Pons (tissue), 1 donor: ENCODE measurements at regions not wholly inside any gene's neighbourhood (a gene's known extent, or its start where the extent isn't known, plus 50 kb on each side); places are given as distances from the start of the nearest gene placed in this dataset.
A peak's percentile ranks its signal among the peaks of the same experiment; 100 is the strongest.

Source experiments
- DNase-seq: peaks from one replicate; pipeline ENCODE4 v3.0.0-alpha.2; 2016; ENCODE audit warnings: low spot score

GRCh38 chr6:140594806-140595128 is 1220.3 kb upstream of the CITED2 start:
- DNase-seq: no peak

GRCh38 chr6:140592877-140593276 is 1218.4 kb upstream of the CITED2 start:
- DNase-seq: no peak

DNA sequence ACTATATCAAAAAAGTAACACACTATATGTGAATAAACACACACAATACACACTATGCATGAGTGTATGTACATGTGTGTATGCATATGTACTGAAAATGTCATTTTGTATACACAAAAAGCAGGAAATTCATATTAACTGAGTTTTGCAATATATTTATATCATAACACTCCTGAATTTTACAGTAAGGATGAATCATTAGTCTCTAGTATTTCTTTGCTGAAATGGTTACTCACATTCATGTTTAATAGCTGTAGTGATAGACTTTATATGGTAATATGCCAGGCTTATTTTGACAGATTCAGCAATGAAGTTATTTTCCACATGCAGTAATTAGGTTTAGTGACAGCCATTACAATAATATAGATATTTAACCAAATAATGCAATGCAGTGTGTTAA is 1216.2 kb upstream of the CITED2 start:
- DNase-seq: no peak

GRCh38 chr6:140586426-140587061 is 1212.1 kb upstream of the CITED2 start:
- no peak for DNase-seq

- no peak for DNase-seq
Measured at GRCh38 chr6:140581601-140582000, 1207.2 kb upstream of the CITED2 start.

DNA sequence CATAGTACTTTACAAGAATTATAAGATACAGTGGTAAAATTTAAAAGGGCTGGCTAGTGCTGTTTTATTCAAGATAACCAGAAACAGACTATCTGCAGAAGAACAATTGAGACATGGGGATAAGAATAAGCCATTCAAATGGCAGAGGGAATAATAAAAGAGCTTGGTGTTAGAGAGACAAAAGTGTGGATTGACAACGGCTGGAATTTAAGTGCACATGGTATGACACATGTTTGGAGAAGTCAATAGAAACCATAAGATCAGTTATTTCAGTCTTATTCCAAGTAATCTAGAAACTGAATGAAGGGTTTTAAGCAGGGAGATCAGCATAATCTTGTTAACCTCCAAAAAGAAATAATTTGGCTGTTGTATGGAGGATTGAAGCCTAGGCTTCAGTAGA is 1205.5 kb upstream of the CITED2 start:
- DNase-seq: no peak

DNA sequence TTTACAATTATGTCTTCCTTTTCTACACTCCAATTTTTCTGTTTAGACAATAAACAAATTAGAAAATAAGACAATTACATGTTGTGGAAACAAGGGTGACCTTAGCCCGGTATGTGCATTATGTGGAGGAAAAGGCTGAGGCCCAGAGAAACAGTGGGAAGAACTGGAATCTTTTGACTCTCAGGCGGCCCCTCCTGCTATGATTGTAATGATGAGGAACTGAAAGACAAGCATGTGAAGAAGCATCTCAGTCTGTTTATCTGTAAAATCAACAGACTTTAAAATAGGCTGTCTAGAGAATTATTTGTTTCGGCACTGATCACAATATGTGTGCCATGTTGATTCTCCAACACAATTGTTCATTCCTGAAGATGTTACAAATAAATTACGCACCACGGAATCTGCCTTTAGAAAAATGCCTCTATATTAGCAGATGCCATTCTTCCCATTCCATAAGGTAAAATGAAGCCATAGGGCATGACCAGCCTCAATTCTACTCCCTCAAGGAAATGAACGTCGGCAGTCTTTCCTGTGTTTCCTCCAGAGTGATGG is 1201.6 kb upstream of the CITED2 start:
- no peak for DNase-seq

DNA sequence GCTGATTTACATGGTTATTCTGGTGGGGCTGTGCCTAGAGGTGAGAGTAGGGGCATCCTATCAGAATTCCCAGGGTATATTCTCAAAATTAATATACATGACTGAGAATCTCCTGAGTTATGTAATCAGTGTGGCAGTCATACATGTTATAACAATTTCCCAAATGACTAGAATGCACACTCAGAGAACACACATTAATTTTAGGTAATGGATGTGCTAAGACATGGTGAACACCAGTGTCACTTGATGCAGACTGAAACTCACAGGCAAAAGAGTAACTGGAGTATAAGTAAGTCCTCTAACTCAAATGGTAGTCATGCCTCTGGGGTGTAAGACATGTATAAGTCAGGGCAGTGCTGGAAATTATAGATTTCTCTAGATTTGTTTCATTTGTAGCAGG is 1198.4 kb upstream of the CITED2 start:
- no peak for DNase-seq

DNA sequence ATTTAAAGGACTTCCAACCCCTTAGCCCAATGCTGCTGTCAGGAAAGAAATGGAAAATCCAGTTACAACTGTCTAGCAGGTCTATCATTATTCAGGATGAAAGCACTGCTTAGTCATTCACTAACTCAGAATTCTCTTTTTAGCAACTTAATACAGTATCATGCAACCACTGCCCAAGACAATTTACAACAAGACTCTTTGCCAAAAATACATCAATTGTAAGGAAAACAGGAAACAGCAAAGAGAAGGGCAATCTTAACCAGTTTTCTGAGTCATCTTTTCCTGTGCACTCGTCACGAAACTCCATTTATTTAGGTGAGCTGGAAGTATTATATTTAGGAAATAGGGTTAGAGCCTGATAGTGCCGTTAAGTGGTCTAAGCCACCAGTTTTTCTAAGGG is 1197.7 kb upstream of the CITED2 start:
- no peak for DNase-seq

DNA sequence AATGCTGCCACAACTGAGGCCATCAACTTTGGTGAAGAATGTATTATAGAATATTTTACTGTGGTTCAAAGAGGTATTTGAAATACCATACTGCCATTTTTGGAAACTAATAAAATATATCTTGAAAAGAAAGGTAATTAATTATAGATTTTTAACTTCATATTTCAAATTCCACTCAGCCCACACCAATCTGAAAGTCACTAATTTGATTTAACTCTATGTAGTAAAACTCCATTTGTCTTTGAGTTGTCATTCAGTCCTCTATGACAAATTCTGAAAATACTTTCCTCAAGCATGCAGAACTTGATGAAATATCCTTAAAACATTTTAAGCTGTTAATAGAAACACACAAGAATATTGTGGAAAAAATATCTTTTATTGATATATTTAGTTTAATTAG is 1196.7 kb upstream of the CITED2 start:
- DNase-seq: no peak

- DNase-seq: no peak
Measured at GRCh38 chr6:140567466-140567865, 1193.0 kb upstream of the CITED2 start.

DNA sequence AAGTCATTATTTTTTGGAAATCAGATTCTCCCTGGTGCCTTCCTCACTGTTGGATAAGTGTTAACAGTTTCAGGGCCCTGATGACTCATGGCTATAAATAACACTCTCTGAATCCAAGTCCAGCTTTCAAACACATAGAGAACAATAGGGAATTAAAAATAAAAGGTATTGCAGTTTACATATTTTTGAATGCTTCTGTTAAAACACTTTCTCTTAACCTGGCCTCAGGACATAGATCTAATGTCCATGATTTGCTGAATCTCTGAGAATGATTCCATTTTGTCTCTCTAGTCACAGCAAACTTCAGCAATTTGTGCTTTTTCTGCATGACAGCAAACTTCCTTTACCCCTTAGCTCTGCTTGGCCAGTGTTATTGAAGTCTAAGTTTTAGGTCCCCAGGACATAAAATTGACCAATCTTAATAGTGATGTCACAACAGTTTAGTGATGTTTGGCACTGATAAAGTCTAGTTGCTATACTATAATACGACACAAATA is 1192.4 kb upstream of the CITED2 start:
- DNase-seq: no peak

DNA sequence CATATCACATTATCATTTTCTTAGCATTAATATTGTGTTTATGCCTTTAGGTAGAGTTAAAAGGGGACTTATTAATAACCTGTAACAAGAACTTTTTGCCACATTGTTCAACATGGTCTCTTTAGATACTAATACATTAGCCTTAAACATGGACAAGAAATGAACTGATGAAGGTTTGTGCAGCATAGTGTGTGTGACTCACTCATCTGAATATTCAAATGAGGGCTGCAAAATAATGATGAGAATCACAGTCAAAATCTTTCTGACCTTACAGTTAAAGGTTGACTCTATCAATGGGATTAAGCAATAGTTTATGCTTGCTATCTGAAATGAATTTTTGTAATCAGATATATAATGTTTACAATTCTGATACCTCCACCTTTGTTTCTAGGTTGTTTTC is 1189.3 kb upstream of the CITED2 start:
- DNase-seq: no peak

- peak; percentile 56 for DNase-seq
Measured at GRCh38 chr6:140561701-140562100, 1187.3 kb upstream of the CITED2 start.

DNA sequence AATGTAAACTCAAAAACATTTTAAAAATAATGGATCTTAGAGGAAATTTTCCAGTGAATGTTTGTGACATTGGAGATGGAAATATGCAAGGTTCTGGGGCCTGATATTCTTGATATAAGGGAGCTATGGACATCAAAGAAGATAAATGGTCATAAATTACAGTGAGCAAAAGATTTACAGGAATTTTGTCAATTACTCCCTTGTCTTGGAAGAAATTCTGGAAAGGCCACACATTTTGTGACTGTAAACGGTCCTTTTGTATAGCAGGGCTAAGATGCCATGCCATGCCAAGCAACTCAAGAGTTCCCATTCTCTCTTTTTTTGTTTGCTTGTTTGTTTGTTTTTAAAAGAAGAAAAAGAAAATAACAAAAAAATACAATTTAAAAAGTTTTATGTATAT is 1186.2 kb upstream of the CITED2 start:
- no peak for DNase-seq

DNA sequence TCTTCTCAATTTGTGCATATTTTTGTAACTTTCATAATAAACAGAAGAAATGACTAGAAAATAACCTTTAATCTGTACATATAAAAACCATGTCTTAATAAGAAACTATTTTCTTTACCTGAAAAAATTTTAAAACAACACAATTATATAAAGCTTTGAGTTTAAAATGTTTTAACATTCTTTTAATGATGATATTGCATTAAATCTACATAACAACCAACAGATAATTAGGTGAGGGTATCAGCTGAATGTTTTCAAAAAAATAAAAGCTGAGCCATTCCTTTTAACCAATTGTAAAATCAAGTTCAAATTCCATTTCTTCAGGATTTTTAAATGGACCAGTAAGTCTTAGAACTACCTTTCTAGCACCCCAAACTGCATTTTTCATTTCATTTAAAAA is 1185.0 kb upstream of the CITED2 start:
- DNase-seq: no peak

GRCh38 chr6:140554421-140554820 is 1180.0 kb upstream of the CITED2 start:
- no peak for DNase-seq

DNA sequence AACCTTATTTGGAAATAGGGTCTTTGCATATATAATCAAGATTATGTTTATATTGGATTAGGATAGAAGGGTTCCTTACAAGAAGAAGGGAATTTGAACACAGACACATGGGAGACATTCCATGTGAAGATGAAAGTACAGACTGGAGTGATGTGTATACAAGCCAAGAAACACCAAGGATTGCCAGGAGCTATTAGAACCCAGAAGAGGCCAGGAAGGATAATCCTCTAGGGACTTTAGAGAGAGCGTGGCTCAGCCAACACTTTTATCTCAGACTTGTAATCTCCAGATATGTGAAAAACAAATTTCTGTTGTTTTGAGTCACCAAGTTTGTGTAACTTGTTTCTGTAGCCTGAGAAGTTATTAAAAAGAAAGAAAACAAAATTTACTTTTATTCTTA is 1173.9 kb upstream of the CITED2 start:
- no peak for DNase-seq

DNA sequence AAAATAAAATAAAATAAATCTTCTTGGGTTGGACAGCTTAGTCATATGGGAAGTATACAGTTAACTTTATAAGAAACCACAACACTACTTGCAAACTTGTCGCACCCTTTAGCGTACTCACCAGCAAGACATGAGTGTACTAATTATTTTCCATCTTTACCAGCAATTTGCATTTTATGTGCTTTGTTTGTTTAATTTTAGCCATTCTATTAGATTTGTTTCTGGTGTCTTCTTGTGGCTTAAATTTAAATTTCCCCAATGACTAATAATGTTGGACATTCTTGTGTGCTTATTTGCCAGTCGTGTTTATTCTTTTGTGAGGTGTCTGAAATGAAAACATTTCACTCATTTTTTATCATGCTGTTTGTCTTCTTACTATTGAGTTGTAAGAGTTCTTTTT is 1172.2 kb upstream of the CITED2 start:
- no peak for DNase-seq

- no peak for DNase-seq
Measured at GRCh38 chr6:140544431-140544830, 1170.0 kb upstream of the CITED2 start.

DNA sequence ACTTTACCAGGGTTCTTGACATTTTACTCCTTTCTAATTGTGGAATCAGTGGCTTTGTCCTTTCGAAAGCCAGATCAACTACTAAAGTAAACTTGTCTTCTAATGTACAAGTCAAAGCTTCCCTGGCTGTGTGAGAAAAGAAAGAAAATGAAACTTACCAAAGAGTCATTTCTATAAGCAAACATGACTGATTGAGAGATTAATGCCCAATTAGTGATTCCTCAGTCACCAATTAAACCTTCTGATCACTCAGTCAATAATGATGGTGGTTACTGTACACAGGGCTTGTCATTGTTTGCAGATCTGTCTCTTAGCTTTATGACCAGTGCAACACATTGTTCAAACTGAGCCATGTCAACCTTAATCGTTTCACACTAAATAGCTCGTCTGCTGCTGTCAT is 1168.4 kb upstream of the CITED2 start:
- no peak for DNase-seq

DNA sequence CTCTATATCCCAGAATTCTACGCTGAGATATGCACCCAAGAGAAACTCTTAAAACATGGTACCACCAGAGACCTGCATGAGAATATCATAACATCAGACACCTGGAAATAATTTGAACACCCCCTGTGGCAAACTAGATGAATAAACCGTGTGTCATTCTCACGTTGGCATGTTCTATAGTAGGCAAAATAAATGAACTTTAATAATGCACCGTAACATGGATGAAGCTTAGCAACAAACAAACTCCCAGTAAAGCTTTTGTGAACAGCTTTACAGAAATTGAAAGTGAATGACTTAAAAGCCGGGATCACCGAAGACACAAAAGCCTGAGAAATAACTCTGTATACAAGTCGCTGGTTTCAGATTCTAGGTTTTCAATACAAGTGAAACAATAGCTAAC is 1166.8 kb upstream of the CITED2 start:
- no peak for DNase-seq

- DNase-seq: no peak
Measured at GRCh38 chr6:140540743-140541142, 1166.3 kb upstream of the CITED2 start.

GRCh38 chr6:140538926-140539325 is 1164.5 kb upstream of the CITED2 start:
- peak; percentile 8 for DNase-seq
